OCI-LY3 (cell line): ENCODE measurements at regions not wholly inside any gene's neighbourhood (a gene's known extent, or its start where the extent isn't known, plus 50 kb on each side); places are given as distances from the start of the nearest gene placed in this dataset.

Experiments
- H2AFZ ChIP-seq: fragments of 200-600, 300-600 bp; shearing (Covaris generic); 2 replicates; pipeline ENCODE4 v1.6.0; 2014; ENCODE audit warnings: antibody characterized with exemption, low read depth, low read length
- H3K27ac ChIP-seq: fragments of 200-600, 300-600 bp; sonication (generic); 2 replicates; pipeline ENCODE4 v1.5.1; 2014; ENCODE audit warnings: mild to moderate bottlenecking, low read length, moderate library complexity, mixed read lengths
- H3K27me3 ChIP-seq: fragments of 200-600, 300-600 bp; sonication (generic); 2 replicates; pipeline ENCODE4 v1.6.1; 2014; ENCODE audit warnings: low read depth, low read length, mixed read lengths
- H3K36me3 ChIP-seq: fragments of 200-600, 300-600 bp; sonication (generic); replicated peaks from 2 replicates; pipeline ENCODE3; 2014; ENCODE audit warnings: low read depth, low read length, mixed read lengths
- H3K4me1 ChIP-seq: fragments of 300-600, 200-600 bp; sonication (generic); 2 replicates; pipeline ENCODE4 v1.6.1; 2014; ENCODE audit warnings: low read length, mixed read lengths
- H3K4me2 ChIP-seq: fragments of 200-600, 300-600 bp; sonication (generic); 2 replicates; pipeline ENCODE4 v1.6.1; 2014; ENCODE audit warnings: low read length, mixed read lengths
- H3K4me3 ChIP-seq: fragments of 300-600, 200-600 bp; sonication (generic); 2 replicates; pipeline ENCODE4 v1.5.1; 2014; ENCODE audit warnings: antibody characterized with exemption, mild to moderate bottlenecking, low read length, moderate library complexity
- H3K79me2 ChIP-seq: fragments of 300-600, 200-600 bp; shearing (Covaris generic); 2 replicates; pipeline ENCODE4 v1.6.1; 2014; ENCODE audit warnings: mild to moderate bottlenecking, low read length, mixed read lengths
- H3K9ac ChIP-seq: fragments of 300-600, 200-600 bp; shearing (Covaris generic); 2 replicates; pipeline ENCODE4 v1.6.0; 2014; ENCODE audit warnings: mild to moderate bottlenecking, low read length, moderate library complexity
- H3K9me3 ChIP-seq: fragments of 200-600, 300-600 bp; shearing (Covaris generic); 2 replicates; pipeline ENCODE4 v1.6.1; 2014; ENCODE audit warnings: low read length, mixed read lengths; ENCODE audit not compliant: insufficient read depth
- H4K20me1 ChIP-seq: fragments of 200-600, 300-600 bp; sonication (generic); 2 replicates; pipeline ENCODE4 v1.6.1; 2016; ENCODE audit warnings: low read length, mixed read lengths; ENCODE audit not compliant: insufficient read depth
- EZH2phosphoT487 ChIP-seq: fragments of 200-600 bp; shearing (Covaris generic); IDR thresholded peaks from 2 replicates; pipeline ENCODE4 v1.6.1; 2018; ENCODE audit warnings: antibody characterized with exemption, mixed run types, low read depth
- TF ChIP-seq, protein P1 (sequence below): fragments of 200-600, 300-600 bp; sonication (generic); IDR thresholded peaks from 2 replicates; pipeline ENCODE4 v1.5.1; 2014; ENCODE audit warnings: antibody characterized with exemption, low read length, low read depth

- H3K27ac ChIP-seq = no peak overlapping the region
- TF ChIP-seq, protein P1, sequence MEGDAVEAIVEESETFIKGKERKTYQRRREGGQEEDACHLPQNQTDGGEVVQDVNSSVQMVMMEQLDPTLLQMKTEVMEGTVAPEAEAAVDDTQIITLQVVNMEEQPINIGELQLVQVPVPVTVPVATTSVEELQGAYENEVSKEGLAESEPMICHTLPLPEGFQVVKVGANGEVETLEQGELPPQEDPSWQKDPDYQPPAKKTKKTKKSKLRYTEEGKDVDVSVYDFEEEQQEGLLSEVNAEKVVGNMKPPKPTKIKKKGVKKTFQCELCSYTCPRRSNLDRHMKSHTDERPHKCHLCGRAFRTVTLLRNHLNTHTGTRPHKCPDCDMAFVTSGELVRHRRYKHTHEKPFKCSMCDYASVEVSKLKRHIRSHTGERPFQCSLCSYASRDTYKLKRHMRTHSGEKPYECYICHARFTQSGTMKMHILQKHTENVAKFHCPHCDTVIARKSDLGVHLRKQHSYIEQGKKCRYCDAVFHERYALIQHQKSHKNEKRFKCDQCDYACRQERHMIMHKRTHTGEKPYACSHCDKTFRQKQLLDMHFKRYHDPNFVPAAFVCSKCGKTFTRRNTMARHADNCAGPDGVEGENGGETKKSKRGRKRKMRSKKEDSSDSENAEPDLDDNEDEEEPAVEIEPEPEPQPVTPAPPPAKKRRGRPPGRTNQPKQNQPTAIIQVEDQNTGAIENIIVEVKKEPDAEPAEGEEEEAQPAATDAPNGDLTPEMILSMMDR = no peak
- no peak for TF ChIP-seq EZH2phosphoT487
- H3K79me2 ChIP-seq = no peaks in the 10 kb centered on the region
- H3K4me2 ChIP-seq = no peak overlapping the region
- H4K20me1 ChIP-seq = no peaks in the 10 kb centered on the region
- H3K27me3 ChIP-seq = peaks cover 7% of the 10 kb centered on the region; the same call in 1 of the 2 replicates
- no peaks in the 10 kb centered on the region for H3K4me1 ChIP-seq
- H3K36me3 ChIP-seq = no peaks in the 10 kb centered on the region
- no peaks in the 10 kb centered on the region for H3K9me3 ChIP-seq
- H3K9ac ChIP-seq = no peak overlapping the region
- no peak overlapping the region for H3K4me3 ChIP-seq
- H2AFZ ChIP-seq = no peak overlapping the region
Observed at GRCh38 chr16:80263848-80264694, 276.7 kb upstream of the DYNLRB2 start.

DNA sequence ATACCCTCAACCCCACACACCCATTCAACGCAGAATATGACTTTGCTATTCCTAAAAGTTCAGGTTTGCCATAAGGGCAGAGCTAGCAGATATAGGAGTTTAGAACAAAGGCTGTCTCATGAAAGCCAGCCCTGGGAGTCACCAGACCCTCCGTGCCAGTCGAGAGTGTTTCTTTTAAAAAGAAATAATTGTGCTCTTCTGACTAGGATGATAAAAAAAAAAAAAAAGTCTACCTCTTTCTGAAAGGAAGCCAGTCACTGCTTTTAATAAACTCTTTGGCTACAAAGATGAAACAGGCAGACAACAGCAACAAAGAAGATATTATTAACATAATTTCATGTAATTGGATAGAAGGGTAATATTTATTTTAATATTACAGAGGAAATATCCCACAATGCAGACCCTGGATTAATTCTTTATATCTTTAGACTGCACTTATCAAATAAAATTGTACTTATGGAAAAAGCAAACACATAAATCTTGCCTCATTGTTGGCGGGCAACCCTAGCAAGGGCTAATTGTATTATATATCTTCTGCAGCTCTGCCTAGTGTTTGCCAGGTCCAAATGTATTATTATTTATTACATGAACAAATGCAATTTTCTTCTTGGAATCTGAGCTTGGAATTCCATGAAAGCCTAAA is 277.5 kb upstream of the DYNLRB2 start:
- Histone ChIP-seq H2AFZ (no peak overlapping the region), H3K27ac (no peak overlapping the region), H3K36me3 (no peaks in the 10 kb centered on the region), H3K79me2 (no peaks in the 10 kb centered on the region), H3K9ac (no peak overlapping the region), H3K4me2 (no peak overlapping the region), H3K4me3 (no peak overlapping the region), H3K9me3 (no peaks in the 10 kb centered on the region), H3K4me1 (no peaks in the 10 kb centered on the region), H4K20me1 (no peaks in the 10 kb centered on the region), H3K27me3 (peaks cover 7% of the 10 kb centered on the region; the same call in 1 of the 2 replicates)
- TF ChIP-seq, protein P1 = no peak
- TF ChIP-seq EZH2phosphoT487 = no peak

DNA sequence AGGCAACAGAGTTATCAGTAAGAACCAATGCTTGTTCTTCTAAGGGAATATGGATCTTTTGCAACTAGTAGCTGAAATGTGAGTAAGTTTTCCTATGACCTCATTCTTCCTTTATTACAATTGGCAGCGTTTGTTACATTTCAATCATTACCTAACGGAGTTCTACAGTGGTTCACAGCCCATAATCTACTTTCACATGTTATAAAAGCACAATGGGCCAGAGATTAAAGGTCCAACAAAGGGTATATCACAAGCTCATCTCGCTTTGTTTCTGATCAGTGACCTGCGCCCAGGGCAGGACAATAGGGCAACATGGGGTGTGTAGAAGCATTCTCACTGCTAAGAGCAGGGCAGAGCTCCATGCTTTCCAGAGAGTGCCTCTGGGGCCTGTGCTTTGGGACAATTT is 279.9 kb upstream of the DYNLRB2 start:
- Histone ChIP-seq H3K4me2 (no peak overlapping the region), H2AFZ (no peak overlapping the region), H3K9ac (no peak overlapping the region), H3K36me3 (no peaks in the 10 kb centered on the region), H3K4me3 (no peak overlapping the region), H3K9me3 (no peaks in the 10 kb centered on the region), H3K27me3 (peaks cover 7% of the 10 kb centered on the region; the same call in 1 of the 2 replicates), H3K27ac (no peak overlapping the region), H3K4me1 (no peaks in the 10 kb centered on the region), H4K20me1 (no peaks in the 10 kb centered on the region), H3K79me2 (no peaks in the 10 kb centered on the region)
- no peak for TF ChIP-seq EZH2phosphoT487
- TF ChIP-seq, protein P1 = no peak

- Histone ChIP-seq H3K4me3 (no peak overlapping the region), H3K4me1 (no peaks in the 10 kb centered on the region), H3K27me3 (peaks cover 1% of the 10 kb centered on the region; the same call in 1 of the 2 replicates), H2AFZ (no peak overlapping the region), H3K79me2 (no peaks in the 10 kb centered on the region), H3K9me3 (no peaks in the 10 kb centered on the region), H3K27ac (no peak overlapping the region), H3K4me2 (no peak overlapping the region), H3K9ac (no peak overlapping the region), H3K36me3 (no peaks in the 10 kb centered on the region), H4K20me1 (no peaks in the 10 kb centered on the region)
- TF ChIP-seq, protein P1 = no peak
- TF ChIP-seq EZH2phosphoT487 = no peak
Observed at GRCh38 chr16:80259290-80259805, 281.4 kb upstream of the DYNLRB2 start.
